Posterior cingulate gyrus (tissue), 11 donors: ENCODE measurements at regions not wholly inside any gene's neighbourhood (a gene's known extent, or its start where the extent isn't known, plus 50 kb on each side); places are given as distances from the start of the nearest gene placed in this dataset.
A peak's percentile ranks its signal among the peaks of the same experiment; 100 is the strongest.
"Not testable (repeated sequence)": the region's sequence is repeated elsewhere in the genome, so short reads cannot be mapped to it uniquely, and the experiment has no call there.

Experiments used
- DNase-seq, 10 donors: peaks; one replicate each; pipeline versions ENCODE4 v3.0.0 to v3.0.0-alpha.2; 2020 to 2021; ENCODE audit warnings: mixed read lengths in 3 of 10
- intact Hi-C: fragments of 100-400 bp; cut with DNase I; formaldehyde crosslinking; loops from one replicate; pipeline ENCODE4 v1.15.1; 2023

- intact Hi-C loops, result no loop called here
- peak in 1 of 10 donors; percentile 55 for DNase-seq
Measured at GRCh38 chr3:30531017-30531570, 75.3 kb upstream of the TGFBR2 start.

- intact Hi-C loops, result no loop called here
- no peak for DNase-seq
Measured at GRCh38 chr3:30535525-30535924, 70.9 kb upstream of the TGFBR2 start.

GRCh38 chr3:30538791-30539190 lies 67.6 kb upstream of the TGFBR2 start:
- no peak for DNase-seq
- intact Hi-C loops, result no loop called here

GRCh38 chr3:30539206-30539605 lies 67.2 kb upstream of the TGFBR2 start:
- intact Hi-C loops, result no loop called here
- DNase-seq, result no peak

- intact Hi-C loops, result no loop called here
- no peak for DNase-seq
Measured at GRCh38 chr3:30539772-30540171, 66.6 kb upstream of the TGFBR2 start.

- intact Hi-C loops, DNase-seq: not testable (repeated sequence)
Measured at GRCh38 chr3:30541156-30541555, 65.2 kb upstream of the TGFBR2 start.

GRCh38 chr3:30542897-30543296 lies 63.5 kb upstream of the TGFBR2 start:
- DNase-seq, result no peak
- intact Hi-C loops, result no loop called here

GRCh38 chr3:30544812-30545211 lies 61.6 kb upstream of the TGFBR2 start:
- DNase-seq, result no peak
- intact Hi-C loops, result no loop called here

GRCh38 chr3:30546934-30547333 lies 59.5 kb upstream of the TGFBR2 start:
- intact Hi-C loops, result no loop called here
- DNase-seq, result no peak

GRCh38 chr3:30547716-30548115 lies 58.7 kb upstream of the TGFBR2 start:
- intact Hi-C loops, result no loop called here
- no peak for DNase-seq

- intact Hi-C loops, result no loop called here
- DNase-seq, result peak in 1 of 10 donors; percentile 64
Measured at GRCh38 chr3:30548600-30548999, 57.8 kb upstream of the TGFBR2 start.

GRCh38 chr3:30549600-30549999 lies 56.8 kb upstream of the TGFBR2 start:
- DNase-seq, result no peak
- intact Hi-C loops, result no loop called here

- DNase-seq, result no peak
- intact Hi-C loops, result no loop called here
Measured at GRCh38 chr3:30550246-30550645, 56.2 kb upstream of the TGFBR2 start.

- intact Hi-C loops, result no loop called here
Measured at GRCh38 chr3:30551266-30551665, 55.1 kb upstream of the TGFBR2 start.

GRCh38 chr3:30551927-30552326 lies 54.5 kb upstream of the TGFBR2 start:
- intact Hi-C loops, result no loop called here
- no peak for DNase-seq

More at GRCh38 chr3:30551266-30551665, 55.1 kb upstream of the TGFBR2 start:
- no peak for DNase-seq

- no peak for DNase-seq
Measured at GRCh38 chr3:30553641-30554316, 52.6 kb upstream of the TGFBR2 start.

GRCh38 chr3:30554317-30554690 lies 52.1 kb upstream of the TGFBR2 start:
- no peak for DNase-seq
- intact Hi-C loops, result no loop called here

More at GRCh38 chr3:30553641-30554316, 52.6 kb upstream of the TGFBR2 start:
- intact Hi-C loops, result no loop called here

- intact Hi-C loops, result no loop called here
- DNase-seq, result no peak
Measured at GRCh38 chr3:30555968-30556367, 50.4 kb upstream of the TGFBR2 start.
